ENCODE measurements at regions not wholly inside any gene's neighbourhood (a gene's known extent, or its start where the extent isn't known, plus 50 kb on each side); places are given as distances from the start of the nearest gene placed in this dataset.
"Not testable (repeated sequence)": the region's sequence is repeated elsewhere in the genome, so short reads cannot be mapped to it uniquely, and the experiment has no call there.

DNA sequence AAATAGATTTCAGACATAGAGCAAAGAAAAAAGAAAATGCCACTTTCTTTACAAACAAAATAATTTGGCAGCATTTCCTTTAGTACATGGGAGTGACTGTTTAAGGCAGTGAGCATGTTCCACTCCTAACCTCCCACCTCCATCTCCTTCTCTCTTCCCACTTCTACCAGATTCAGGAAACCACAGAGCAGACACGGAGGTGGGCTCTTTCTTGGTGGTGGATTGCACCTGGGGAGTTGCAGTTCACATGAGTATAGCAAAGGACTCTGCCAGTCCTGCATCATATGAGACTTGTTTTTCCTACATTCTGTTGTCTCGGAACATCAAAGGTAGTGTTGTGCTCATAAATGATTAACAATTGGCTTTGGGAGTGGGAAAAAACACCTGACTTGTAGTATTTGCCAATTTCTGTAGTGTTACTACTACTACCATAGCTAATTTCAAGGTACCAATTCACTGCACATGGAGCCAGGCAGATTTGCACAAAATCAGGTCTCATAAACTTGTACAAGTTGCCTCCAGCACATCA, 137.2 kb downstream of the SPP2 start:
- no peak for DNase-seq (ENCODE audit: extremely low read depth in 1 of 11, low read depth in 9 of 11, low spot score in 4 of 11)

DNA sequence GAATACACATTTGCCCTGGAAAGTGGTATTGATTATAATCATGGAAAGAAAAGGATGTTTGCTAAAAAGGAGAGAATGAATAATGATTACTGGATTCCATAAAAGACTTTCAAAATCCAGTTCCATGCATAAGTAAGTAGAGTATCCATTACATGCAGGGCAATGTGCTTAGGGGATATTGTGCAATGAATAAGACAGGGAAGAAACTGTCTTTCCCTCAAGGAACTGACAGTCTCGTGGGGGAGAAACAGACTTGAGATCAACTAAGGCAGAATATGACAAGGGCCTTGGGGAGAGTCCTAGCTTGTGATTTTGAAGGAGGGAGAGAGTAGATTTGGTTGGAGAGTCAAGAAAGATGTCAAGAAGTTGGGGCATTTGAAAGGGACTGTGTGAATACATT, 130.6 kb downstream of the SPP2 start:
- DNase-seq (ENCODE audit: extremely low read depth in 1 of 11, low read depth in 9 of 11, low spot score in 4 of 11) = no peak

DNA sequence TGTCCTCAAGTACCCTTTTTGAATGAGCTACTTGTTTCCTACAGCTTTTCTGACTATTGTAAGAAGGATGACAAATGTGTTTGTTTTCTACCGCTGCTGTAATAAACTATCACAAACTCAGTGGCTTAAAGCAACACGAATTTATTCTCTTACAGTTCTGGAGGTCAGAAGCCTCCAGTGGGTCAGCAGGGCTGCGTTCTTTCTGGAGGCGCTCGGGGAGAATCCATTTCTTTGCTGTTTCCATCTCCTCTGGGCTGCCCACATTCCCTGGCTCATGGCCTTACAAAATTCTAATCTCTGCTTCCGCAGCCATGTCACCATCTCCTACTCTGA, 128.5 kb downstream of the SPP2 start:
- no peak for DNase-seq (ENCODE audit: extremely low read depth in 1 of 11, low read depth in 9 of 11, low spot score in 4 of 11)

DNA sequence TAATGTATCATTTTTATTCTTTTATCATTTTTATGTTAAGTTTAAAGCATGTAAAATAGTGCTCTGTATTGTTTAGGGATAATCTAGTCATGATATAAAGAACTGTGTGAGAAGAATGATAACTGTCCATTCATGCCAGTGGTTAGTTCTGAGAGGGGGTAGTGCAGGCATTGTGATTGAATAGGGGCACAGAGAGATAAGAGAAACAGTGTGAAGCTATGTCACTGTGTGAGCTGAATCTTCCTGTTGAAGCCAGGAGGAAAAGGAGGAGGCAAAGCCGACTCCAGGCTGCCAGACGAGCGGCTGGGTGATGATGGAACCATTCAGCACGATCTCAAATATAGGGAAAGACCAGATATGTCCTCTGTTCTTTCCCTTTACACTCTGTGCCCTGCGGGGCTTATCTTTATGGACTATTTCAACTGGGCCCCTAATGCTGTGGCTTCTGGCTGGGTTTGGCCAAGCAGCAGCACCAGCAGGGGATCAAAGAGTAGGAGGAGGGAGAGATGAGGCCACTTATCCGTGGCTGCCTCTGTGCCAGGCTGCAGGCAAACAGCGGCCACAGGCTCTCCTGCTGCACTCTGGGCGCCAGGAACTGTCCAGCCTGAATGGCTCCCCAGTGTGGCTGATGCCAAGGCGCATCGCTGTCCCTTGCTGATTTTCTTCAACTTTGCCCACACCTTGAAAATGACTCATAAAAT, 128.0 kb downstream of the SPP2 start:
- no peak for DNase-seq (ENCODE audit: extremely low read depth in 1 of 11, low read depth in 9 of 11, low spot score in 4 of 11)

DNA sequence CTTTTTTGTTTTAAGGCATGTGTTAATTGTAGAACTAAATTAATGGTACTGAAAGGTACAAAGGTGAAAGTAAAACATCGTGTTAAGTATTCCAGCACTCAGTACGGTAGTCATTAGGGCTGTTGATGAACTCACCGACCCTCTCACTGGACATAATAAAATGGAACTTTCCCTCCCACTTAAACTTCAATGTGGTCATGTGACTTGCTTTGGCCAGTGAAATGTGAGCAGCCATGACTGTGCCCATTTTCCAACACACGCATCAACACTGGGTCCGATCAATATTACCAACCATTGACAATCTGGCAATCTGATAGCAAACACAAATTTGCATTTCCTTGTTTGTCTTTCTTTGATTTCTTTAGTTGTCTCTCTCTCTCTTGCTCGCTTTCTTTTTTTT, 125.1 kb downstream of the SPP2 start:
- no peak for DNase-seq (ENCODE audit: extremely low read depth in 1 of 11, low read depth in 9 of 11, low spot score in 4 of 11)

GRCh38 chr2:234174742-234175141, 124.2 kb downstream of the SPP2 start:
- DNase-seq (ENCODE audit: extremely low read depth in 1 of 11, low read depth in 9 of 11, low spot score in 4 of 11) = no peak

DNA sequence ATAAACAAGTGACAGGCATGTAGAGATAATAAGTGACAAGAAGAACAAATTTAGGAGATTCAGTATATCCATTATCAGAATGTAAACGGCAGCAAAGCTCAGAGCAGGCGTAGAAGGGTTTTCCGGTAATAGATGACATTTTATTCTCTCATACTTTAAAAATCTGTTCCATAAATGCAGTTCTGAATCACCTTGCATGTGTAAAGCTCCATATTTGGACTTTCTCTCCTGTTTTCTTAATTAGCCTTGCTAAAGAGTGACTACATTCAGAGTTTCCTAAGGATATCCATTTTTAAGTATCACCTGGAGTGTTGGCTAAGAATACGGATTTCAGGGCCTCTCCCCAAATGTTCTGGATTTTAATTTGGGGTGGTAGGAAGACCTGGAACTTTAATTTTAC, 122.0 kb downstream of the SPP2 start:
- DNase-seq (ENCODE audit: extremely low read depth in 1 of 11, low read depth in 9 of 11, low spot score in 4 of 11) = no peak

- no peak for DNase-seq (ENCODE audit: extremely low read depth in 1 of 11, low read depth in 9 of 11, low spot score in 4 of 11)
Measured at GRCh38 chr2:234172066-234172465, 121.6 kb downstream of the SPP2 start.

DNA sequence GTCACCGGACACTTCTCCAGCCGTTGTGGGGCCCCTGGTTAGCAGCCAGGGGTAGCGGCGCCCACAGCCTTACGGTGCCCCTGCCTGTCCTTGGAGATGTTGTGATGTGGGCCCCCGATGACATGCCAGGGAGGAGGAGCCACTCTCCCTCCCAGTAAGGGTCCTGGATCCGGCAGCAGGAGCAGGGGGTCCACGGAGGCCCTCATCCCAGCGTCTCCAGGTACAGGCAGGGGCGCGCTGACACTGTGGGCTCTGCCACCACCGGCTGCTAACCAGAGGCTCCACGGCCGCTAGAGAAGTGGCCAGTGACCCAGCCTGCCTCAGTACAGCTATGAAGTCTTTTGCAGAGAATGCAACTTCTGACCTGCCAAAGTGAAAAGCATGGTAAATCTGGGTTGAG, 121.2 kb downstream of the SPP2 start:
- no peak for DNase-seq (ENCODE audit: extremely low read depth in 1 of 11, low read depth in 9 of 11, low spot score in 4 of 11)

- DNase-seq (ENCODE audit: extremely low read depth in 1 of 11, low read depth in 9 of 11, low spot score in 4 of 11) = no peak
Measured at GRCh38 chr2:234169674-234170073, 119.2 kb downstream of the SPP2 start.

DNA sequence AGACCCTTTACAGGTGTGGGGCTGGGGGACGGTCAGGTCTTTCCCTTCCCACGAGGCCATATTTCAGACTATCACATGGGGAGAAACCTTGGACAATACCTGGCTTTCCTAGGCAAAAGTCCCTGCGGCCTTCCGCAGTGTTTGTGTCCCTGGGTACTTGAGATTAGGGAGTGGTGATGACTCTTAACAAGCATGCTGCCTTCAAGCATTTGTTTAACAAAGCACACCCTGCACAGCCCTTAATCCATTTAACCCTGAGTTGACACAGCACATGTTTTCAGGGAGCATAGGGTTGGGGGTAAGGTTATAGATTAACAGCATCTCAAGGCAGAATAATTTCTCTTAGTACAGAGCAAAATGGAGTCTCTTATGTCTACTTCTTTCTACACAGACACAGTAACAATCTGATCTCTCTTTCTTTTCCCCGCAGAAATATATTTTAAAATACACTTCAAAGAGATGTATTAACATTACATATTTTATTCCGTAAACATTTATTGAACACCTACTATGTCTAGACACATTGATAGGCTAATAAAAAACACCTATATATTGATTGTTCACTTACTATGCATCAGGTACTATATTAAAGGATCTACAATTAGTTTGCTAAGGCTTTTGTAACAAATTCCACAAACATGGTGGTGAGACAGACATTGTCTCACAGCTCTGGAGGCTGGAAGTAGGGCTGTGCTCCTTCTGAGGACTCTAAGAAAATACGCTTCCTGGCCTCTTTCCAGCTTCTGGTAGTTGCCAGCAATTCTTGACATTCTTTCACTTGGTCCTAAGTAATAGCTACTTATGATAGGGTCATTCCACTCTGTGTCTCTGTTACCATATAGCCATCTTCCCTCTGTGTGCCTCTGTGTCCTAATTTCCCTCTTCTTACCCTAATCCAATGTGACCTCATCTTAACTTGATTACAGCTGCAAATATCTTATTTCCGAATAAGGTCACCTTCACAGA, 118.4 kb downstream of the SPP2 start:
- DNase-seq (ENCODE audit: extremely low read depth in 1 of 11, low read depth in 9 of 11, low spot score in 4 of 11) = not testable (repeated sequence)

DNA sequence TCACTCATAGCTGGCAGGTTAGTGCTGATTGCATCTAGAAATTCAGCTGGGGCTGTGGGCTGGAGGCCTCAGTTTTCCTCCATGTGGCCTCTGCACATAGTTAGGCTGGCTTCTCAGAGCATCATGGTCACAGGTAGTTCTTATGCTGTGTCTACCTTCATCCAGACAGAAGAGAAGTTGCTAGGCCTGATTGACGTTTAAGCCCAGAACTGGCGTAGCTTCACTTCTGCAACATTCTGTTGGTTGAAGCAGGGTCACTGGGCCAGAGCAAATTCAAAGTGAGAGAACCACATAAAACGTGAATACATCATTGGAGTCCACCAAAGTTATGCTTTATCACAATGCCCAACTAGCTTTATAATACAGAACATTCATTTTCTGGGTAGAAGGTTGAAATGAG, 116.0 kb downstream of the SPP2 start:
- DNase-seq (ENCODE audit: extremely low read depth in 1 of 11, low read depth in 9 of 11, low spot score in 4 of 11) = no peak

- DNase-seq (ENCODE audit: extremely low read depth in 1 of 11, low read depth in 9 of 11, low spot score in 4 of 11) = no peak
Measured at GRCh38 chr2:234165421-234165820, 114.9 kb downstream of the SPP2 start.

- DNase-seq (ENCODE audit: extremely low read depth in 1 of 11, low read depth in 9 of 11, low spot score in 4 of 11) = no peak
Measured at GRCh38 chr2:234164493-234165413, 114.3 kb downstream of the SPP2 start.

DNA sequence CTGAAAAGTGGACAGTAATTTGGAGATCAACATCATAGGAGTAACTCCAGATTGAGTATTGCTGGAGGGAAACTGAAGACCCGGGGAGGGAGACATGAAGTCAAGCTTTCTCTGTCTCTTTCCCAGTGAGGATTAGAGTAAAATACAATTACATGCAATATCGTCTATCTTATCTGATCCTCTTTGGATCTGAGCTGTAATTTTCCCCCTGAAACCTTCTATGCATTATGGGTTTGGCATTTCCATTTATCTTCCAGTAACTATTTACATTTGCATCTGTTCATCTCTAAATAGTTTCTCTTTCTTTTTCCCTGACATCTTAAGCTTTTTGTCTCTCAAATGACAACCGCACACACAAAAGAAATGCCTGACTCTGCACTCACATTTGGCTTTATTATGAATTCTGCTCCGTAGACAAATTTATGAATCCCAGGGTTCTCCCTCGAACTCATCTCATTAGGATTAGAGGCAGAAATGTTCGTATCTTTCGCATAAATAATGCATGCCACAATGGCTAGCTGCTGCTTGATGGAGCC, 113.1 kb downstream of the SPP2 start:
- DNase-seq (ENCODE audit: extremely low read depth in 1 of 11, low read depth in 9 of 11, low spot score in 4 of 11) = no peak

GRCh38 chr2:234162861-234163260, 112.4 kb downstream of the SPP2 start:
- DNase-seq (ENCODE audit: extremely low read depth in 1 of 11, low read depth in 9 of 11, low spot score in 4 of 11) = no peak

GRCh38 chr2:234161932-234162331, 111.4 kb downstream of the SPP2 start:
- DNase-seq (ENCODE audit: extremely low read depth in 1 of 11, low read depth in 9 of 11, low spot score in 4 of 11) = no peak

DNA sequence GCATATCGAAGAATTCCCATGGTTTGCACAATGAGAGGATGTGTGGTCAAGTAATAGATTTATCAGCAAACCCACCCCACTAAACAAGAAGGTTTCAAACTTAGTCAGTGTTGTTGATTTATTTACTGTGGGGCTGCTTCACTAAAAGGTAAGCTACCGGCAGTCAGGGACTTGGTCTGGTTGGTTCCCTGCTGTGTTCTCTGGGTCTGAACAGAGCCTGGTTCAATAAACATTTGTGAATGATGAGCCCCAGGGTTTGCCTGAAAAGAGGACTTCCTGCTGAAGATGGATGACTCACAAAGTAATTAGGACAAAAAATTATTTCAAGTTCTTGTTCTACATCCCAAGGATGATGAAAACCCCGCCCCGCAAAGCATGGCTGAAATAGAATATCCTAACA, 108.3 kb downstream of the SPP2 start:
- no peak for DNase-seq (ENCODE audit: extremely low read depth in 1 of 11, low read depth in 9 of 11, low spot score in 4 of 11)
